ENCODE measurements at regions not wholly inside any gene's neighbourhood (a gene's known extent, or its start where the extent isn't known, plus 50 kb on each side); places are given as distances from the start of the nearest gene placed in this dataset.

DNA sequence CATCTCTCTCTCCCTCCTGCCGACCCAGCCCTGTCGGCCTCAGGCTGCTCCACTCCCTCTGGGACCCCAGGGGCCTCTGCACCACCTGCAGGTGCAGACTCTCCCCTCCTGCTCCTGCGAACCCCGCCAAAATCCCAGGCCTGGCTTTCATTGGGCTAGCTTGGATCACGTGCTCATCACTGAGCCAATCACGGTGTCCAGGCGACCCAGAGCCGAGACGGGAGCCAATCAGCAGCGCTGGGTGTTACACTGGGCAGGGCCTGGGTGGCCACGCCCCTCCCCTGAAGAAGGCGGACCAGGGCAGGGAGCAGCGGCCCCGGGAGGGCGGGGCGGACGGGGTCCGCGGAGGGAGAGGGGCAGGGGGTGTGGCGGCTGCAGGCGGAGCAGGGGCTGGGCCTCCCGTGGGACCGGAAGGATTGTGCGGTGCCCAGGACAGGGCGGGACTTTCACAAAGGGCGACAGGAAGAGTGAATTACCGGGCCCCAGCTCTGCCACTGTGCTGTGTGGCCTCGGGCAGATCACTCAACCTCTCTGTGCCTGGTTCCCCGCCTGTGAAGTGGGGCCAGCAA lies 66.6 kb upstream of the FBRSL1 start:
- TF ChIP-seq, protein P1, sequence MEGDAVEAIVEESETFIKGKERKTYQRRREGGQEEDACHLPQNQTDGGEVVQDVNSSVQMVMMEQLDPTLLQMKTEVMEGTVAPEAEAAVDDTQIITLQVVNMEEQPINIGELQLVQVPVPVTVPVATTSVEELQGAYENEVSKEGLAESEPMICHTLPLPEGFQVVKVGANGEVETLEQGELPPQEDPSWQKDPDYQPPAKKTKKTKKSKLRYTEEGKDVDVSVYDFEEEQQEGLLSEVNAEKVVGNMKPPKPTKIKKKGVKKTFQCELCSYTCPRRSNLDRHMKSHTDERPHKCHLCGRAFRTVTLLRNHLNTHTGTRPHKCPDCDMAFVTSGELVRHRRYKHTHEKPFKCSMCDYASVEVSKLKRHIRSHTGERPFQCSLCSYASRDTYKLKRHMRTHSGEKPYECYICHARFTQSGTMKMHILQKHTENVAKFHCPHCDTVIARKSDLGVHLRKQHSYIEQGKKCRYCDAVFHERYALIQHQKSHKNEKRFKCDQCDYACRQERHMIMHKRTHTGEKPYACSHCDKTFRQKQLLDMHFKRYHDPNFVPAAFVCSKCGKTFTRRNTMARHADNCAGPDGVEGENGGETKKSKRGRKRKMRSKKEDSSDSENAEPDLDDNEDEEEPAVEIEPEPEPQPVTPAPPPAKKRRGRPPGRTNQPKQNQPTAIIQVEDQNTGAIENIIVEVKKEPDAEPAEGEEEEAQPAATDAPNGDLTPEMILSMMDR (IDR thresholded peaks at IDR 0.05) = no peak
- TF ChIP-seq POLR2A (IDR thresholded peaks at IDR 0.05) = no peak
